CD4-positive, alpha-beta T cell (primary cell): ENCODE measurements at regions not wholly inside any gene's neighbourhood (a gene's known extent, or its start where the extent isn't known, plus 50 kb on each side); places are given as distances from the start of the nearest gene placed in this dataset.

Source experiments
- ATAC-seq: fragments of 200-7000 bp; cut with Tn5 transposase; one replicate; pipeline ENCODE4 v1.10.0; 2022; ENCODE audit warnings: mild to moderate bottlenecking; ENCODE audit not compliant: poor library complexity
- CTCF ChIA-PET: fragments of 350-600 bp; sonication (Branson Sonifier 250); formaldehyde crosslinking; loops from one replicate; lab custom pipeline; 2021; ENCODE audit warnings: antibody characterized with exemption, inconsistent platforms; lab: Charles Lee
- POLR2A ChIA-PET: fragments of 350-600 bp; sonication (Branson Sonifier 250); formaldehyde crosslinking; loops from one replicate; lab custom pipeline; 2021; ENCODE audit warnings: antibody characterized with exemption, inconsistent platforms; lab: Charles Lee
- DNase-seq, 14 experiments: peaks; one replicate each; pipeline ENCODE4 v3.0.0-alpha.2; 2013 to 2020; ENCODE audit warnings: mixed read lengths in 2 of 14
- H3K27ac ChIP-seq, 2 donors: one replicate each; pipeline versions ENCODE4 v1.5.1 to v1.7.0; 2013; ENCODE audit warnings: low read length in 2 of 2, low read depth in 1 of 2, mild to moderate bottlenecking in 1 of 2
- H3K27me3 ChIP-seq, 2 experiments: 1 replicate in 1 of 2; 2 replicates in 1 of 2; pipeline versions ENCODE4 v1.6.1 to v1.7.0; 2013; ENCODE audit warnings: low read length in 2 of 2, control low read depth in 1 of 2, mild to moderate bottlenecking in 1 of 2, moderate library complexity in 1 of 2; ENCODE audit not compliant: insufficient read depth in 2 of 2, control insufficient read depth in 1 of 2
- H3K36me3 ChIP-seq: one replicate; pipeline ENCODE4 v1.6.1; 2013; ENCODE audit warnings: low read length, control low read depth; ENCODE audit not compliant: insufficient read depth
- H3K4me1 ChIP-seq: one replicate; pipeline ENCODE4 v1.6.1; 2013; ENCODE audit warnings: low read length, control low read depth; ENCODE audit not compliant: insufficient read depth
- H3K4me3 ChIP-seq: one replicate; pipeline ENCODE4 v1.5.1; 2013; ENCODE audit warnings: mild to moderate bottlenecking, low read length, moderate library complexity
- H3K9me3 ChIP-seq, 2 experiments: 1 replicate in 1 of 2; 2 replicates in 1 of 2; pipeline versions ENCODE4 v1.6.1 to v1.7.0; 2013; ENCODE audit warnings: low read length in 2 of 2, mild to moderate bottlenecking in 2 of 2, control low read depth in 1 of 2, moderate library complexity in 1 of 2; ENCODE audit not compliant: control insufficient read depth in 1 of 2, insufficient read depth in 1 of 2
- H3K27ac Mint-ChIP-seq: one replicate; pipeline ENCODE4 v1.8.0; 2020; ENCODE audit warnings: mixed read lengths
- H3K27me3 Mint-ChIP-seq: one replicate; pipeline ENCODE4 v1.8.0; 2021; ENCODE audit warnings: mixed read lengths
- H3K36me3 Mint-ChIP-seq: one replicate; pipeline ENCODE4 v1.8.0; 2021; ENCODE audit warnings: low read depth, mixed read lengths
- H3K4me1 Mint-ChIP-seq: one replicate; pipeline ENCODE4 v1.8.0; 2021; ENCODE audit warnings: low read depth, mixed read lengths
- H3K4me3 Mint-ChIP-seq: one replicate; pipeline ENCODE4 v1.8.0; 2020; ENCODE audit warnings: mild to moderate bottlenecking, mixed read lengths
- H3K9me3 Mint-ChIP-seq: one replicate; pipeline ENCODE4 v1.8.0; 2020; ENCODE audit warnings: mixed read lengths
- CTCF ChIP-seq: fragments of 200-600 bp; IDR thresholded peaks from one replicate; pipeline ENCODE4 v1.8.0; 2022; ENCODE audit warnings: antibody characterized with exemption, mild to moderate bottlenecking
- intact Hi-C, 2 experiments: fragments of 100-400 bp; cut with DNase I in 1 of 2; cut with micrococcal nuclease in 1 of 2; formaldehyde crosslinking; loops; one replicate each; pipeline versions ENCODE4 v1.15.1 to v1.9.0; 2023 to 2025; cut with DNase I, micrococcal nuclease

GRCh38 chr5:73295447-73295846 lies 122.5 kb downstream of the TMEM174 start:
- H3K4me1 ChIP-seq, result peaks cover 12% of the 10 kb centered on the region
- no peak for ATAC-seq
- Mint-ChIP-seq H3K36me3 (no peaks in the 10 kb centered on the region), H3K27me3 (peaks cover 94% of the 10 kb centered on the region), H3K4me1 (peaks cover 18% of the 10 kb centered on the region), H3K27ac (no peak overlapping the region), H3K9me3 (no peaks in the 10 kb centered on the region), H3K4me3 (no peak overlapping the region)
- TF ChIP-seq CTCF, result no peak
- no peaks in the 10 kb centered on the region for H3K36me3 ChIP-seq
- DNase-seq, result no peak
- POLR2A ChIA-PET, result no interaction called here
- H3K9me3 ChIP-seq, result peaks cover 0 to 16% of the 10 kb centered on the region in 2 experiments
- no peak overlapping the region for H3K27ac ChIP-seq
- no peak overlapping the region for H3K4me3 ChIP-seq
- intact Hi-C loops, result no loop called here
- CTCF ChIA-PET, result no interaction called here
- H3K27me3 ChIP-seq, result peaks cover 66 to 88% of the 10 kb centered on the region in 2 experiments

- no peak overlapping the region for H3K4me3 Mint-ChIP-seq
- no peak overlapping the region for H3K27ac ChIP-seq
Measured at GRCh38 chr5:73292816-73293459, 119.9 kb downstream of the TMEM174 start.

GRCh38 chr5:73291873-73292272 lies 118.9 kb downstream of the TMEM174 start:
- Mint-ChIP-seq H3K27me3 (peaks cover 89% of the 10 kb centered on the region), H3K4me1 (no peaks in the 10 kb centered on the region), H3K36me3 (no peaks in the 10 kb centered on the region), H3K4me3 (no peak overlapping the region), H3K9me3 (peaks cover 3% of the 10 kb centered on the region), H3K27ac (no peak overlapping the region)
- ATAC-seq (no peak), DNase-seq (no peak)
- ChIA-PET CTCF (no interaction called here), POLR2A (no interaction called here)
- Histone ChIP-seq H3K9me3 (no peaks in the 10 kb centered on the region), H3K4me1 (no peaks in the 10 kb centered on the region), H3K36me3 (no peaks in the 10 kb centered on the region), H3K27me3 (peaks cover 40 to 71% of the 10 kb centered on the region in 2 experiments), H3K4me3 (no peak overlapping the region), H3K27ac (no peak overlapping the region)
- intact Hi-C loops, result no loop called here
- TF ChIP-seq CTCF, result no peak

More at GRCh38 chr5:73292816-73293459, 119.9 kb downstream of the TMEM174 start:
- Histone ChIP-seq H3K27me3 (peaks cover 51 to 82% of the 10 kb centered on the region in 2 experiments), H3K9me3 (peaks cover 0 to 3% of the 10 kb centered on the region in 2 experiments), H3K4me3 (no peak overlapping the region), H3K4me1 (peaks cover under 1% of the 10 kb centered on the region), H3K36me3 (no peaks in the 10 kb centered on the region)
- TF ChIP-seq CTCF, result no peak
- Mint-ChIP-seq H3K27ac (no peak overlapping the region), H3K4me1 (no peaks in the 10 kb centered on the region), H3K9me3 (no peaks in the 10 kb centered on the region), H3K27me3 (peaks cover 94% of the 10 kb centered on the region), H3K36me3 (no peaks in the 10 kb centered on the region)
- intact Hi-C loops, result no loop called here
- ATAC-seq (no peak), DNase-seq (no peak)
- CTCF ChIA-PET, result no interaction called here
- POLR2A ChIA-PET, result no interaction called here
